OCI-LY7 (cell line): ENCODE measurements at regions not wholly inside any gene's neighbourhood (a gene's known extent, or its start where the extent isn't known, plus 50 kb on each side); places are given as distances from the start of the nearest gene placed in this dataset.

Experiments
- BruUV-seq: library from RNA; stranded (reverse); fragments of 400-500 nt; replicated peaks from 2 replicates; lab custom pipeline; 2021; lab: Mats Ljungman, UMichigan
- CTCF ChIA-PET: fragments of 300-600 bp; sonication (Branson Sonifier 250); formaldehyde crosslinking; loops from one replicate; lab custom pipeline; 2022; ENCODE audit warnings: antibody characterized with exemption; ENCODE audit not compliant: unreplicated experiment; lab: Charles Lee
- POLR2A ChIA-PET: fragments of 300-600 bp; sonication (Branson Sonifier 250); formaldehyde crosslinking; loops from one replicate; lab custom pipeline; 2022; ENCODE audit warnings: antibody characterized with exemption; lab: Charles Lee
- DNase-seq: peaks from one replicate; pipeline ENCODE4 v3.0.0-alpha.2; 2015; ENCODE audit warnings: low spot score
- H2AFZ ChIP-seq: fragments of 200-600 bp; sonication (generic), shearing (Covaris generic); 2 replicates; pipeline ENCODE4 v1.6.1; 2014; ENCODE audit warnings: mild to moderate bottlenecking, antibody characterized with exemption, low read length, moderate library complexity
- H3K27ac ChIP-seq: fragments of 200-600 bp; sonication (generic); 2 replicates; pipeline ENCODE4 v1.5.1; 2014; ENCODE audit warnings: mixed run types, low read depth, mild to moderate bottlenecking, moderate library complexity, low read length, inconsistent platforms; ENCODE audit not compliant: poor library complexity, severe bottlenecking
- H3K36me3 ChIP-seq: fragments of 200-600 bp; sonication (generic); 2 replicates; pipeline ENCODE4 v1.6.1; 2014; ENCODE audit warnings: mild to moderate bottlenecking, antibody characterized with exemption, low read length, moderate library complexity, mixed read lengths; ENCODE audit not compliant: insufficient read depth
- H3K4me1 ChIP-seq: fragments of 200-600 bp; sonication (generic); 2 replicates; pipeline ENCODE4 v1.5.1; 2014; ENCODE audit warnings: mild to moderate bottlenecking, low read length; ENCODE audit not compliant: insufficient read depth, poor library complexity, severe bottlenecking
- H3K4me2 ChIP-seq: fragments of 200-600 bp; sonication (generic); 2 replicates; pipeline ENCODE4 v1.6.1; 2014; ENCODE audit warnings: mild to moderate bottlenecking, low read length
- H3K4me3 ChIP-seq: fragments of 200-600 bp; sonication (generic); 2 replicates; pipeline ENCODE4 v1.5.1; 2014; ENCODE audit warnings: mild to moderate bottlenecking, low read depth, low read length; ENCODE audit not compliant: poor library complexity, severe bottlenecking
- H3K79me2 ChIP-seq: fragments of 200-600 bp; sonication (generic); 2 replicates; pipeline ENCODE4 v1.6.1; 2016; ENCODE audit warnings: low read depth, mild to moderate bottlenecking, low read length, moderate library complexity, mixed read lengths; ENCODE audit not compliant: insufficient read depth
- H3K9me2 ChIP-seq: fragments of 200-600 bp; sonication (generic); 2 replicates; pipeline ENCODE4 v1.6.1; 2016; ENCODE audit warnings: mild to moderate bottlenecking, low read length, mixed read lengths; ENCODE audit not compliant: insufficient read depth
- H3K9me3 ChIP-seq: fragments of 200-600 bp; sonication (generic); 2 replicates; pipeline ENCODE4 v1.6.1; 2014; ENCODE audit warnings: mild to moderate bottlenecking, mixed run types, low read length, mixed read lengths
- H4K20me1 ChIP-seq: fragments of 200-600 bp; sonication (generic); 2 replicates; pipeline ENCODE4 v1.6.1; 2014; ENCODE audit warnings: mild to moderate bottlenecking, antibody characterized with exemption, low read length, moderate library complexity, mixed read lengths; ENCODE audit not compliant: insufficient read depth
- CTCF ChIP-seq: fragments of 200-600 bp; sonication (generic); conservative IDR thresholded peaks from 2 replicates; pipeline ENCODE4 v1.5.1; 2014; ENCODE audit warnings: mild to moderate bottlenecking, antibody characterized with exemption, low read length, moderate library complexity, mixed read lengths
- EZH2phosphoT487 ChIP-seq: fragments of 200-600 bp; sonication (generic); IDR thresholded peaks from 2 replicates; pipeline ENCODE4 v1.6.1; 2018; ENCODE audit warnings: low read depth, borderline replicate concordance, mild to moderate bottlenecking, mixed run types, antibody characterized with exemption, low read length, moderate library complexity, mixed read lengths
- intact Hi-C: fragments of 100-400 bp; cut with micrococcal nuclease; formaldehyde crosslinking; loops from one replicate; pipeline ENCODE4 v1.10.0; 2022; ENCODE audit not compliant: unreplicated experiment

- Histone ChIP-seq H2AFZ (no peak overlapping the region), H3K79me2 (no peaks in the 10 kb centered on the region), H3K9me2 (no peaks in the 10 kb centered on the region), H3K36me3 (no peaks in the 10 kb centered on the region), H3K27ac (no peak overlapping the region), H3K4me3 (no peak overlapping the region), H3K4me1 (no peaks in the 10 kb centered on the region), H3K9me3 (no peaks in the 10 kb centered on the region), H3K4me2 (no peak overlapping the region), H4K20me1 (no peaks in the 10 kb centered on the region)
- intact Hi-C loops, result no loop called here
- CTCF ChIA-PET, result no interaction called here
- DNase-seq, result no peak
- no peak for TF ChIP-seq EZH2phosphoT487
- TF ChIP-seq CTCF, result no peak
- POLR2A ChIA-PET, result no interaction called here
- no TSS peak for BruUV-seq
Observed at GRCh38 chr4:12495211-12495610, 988.9 kb downstream of the RAB28 start.

- Histone ChIP-seq H4K20me1 (no peaks in the 10 kb centered on the region), H3K79me2 (no peaks in the 10 kb centered on the region), H3K9me2 (no peaks in the 10 kb centered on the region), H3K27ac (no peak overlapping the region), H3K4me3 (no peak overlapping the region), H3K36me3 (no peaks in the 10 kb centered on the region), H3K4me2 (no peak overlapping the region), H3K9me3 (no peaks in the 10 kb centered on the region), H3K4me1 (no peaks in the 10 kb centered on the region), H2AFZ (no peak overlapping the region)
- CTCF ChIA-PET, result no interaction called here
- BruUV-seq, result no TSS peak
- POLR2A ChIA-PET, result no interaction called here
- DNase-seq, result no peak
- TF ChIP-seq CTCF (no peak), EZH2phosphoT487 (no peak)
- intact Hi-C loops, result no loop called here
Observed at GRCh38 chr4:12492730-12493393, 991.3 kb downstream of the RAB28 start.

- Histone ChIP-seq H3K4me2 (no peak overlapping the region), H3K4me1 (no peaks in the 10 kb centered on the region), H4K20me1 (no peaks in the 10 kb centered on the region), H3K79me2 (no peaks in the 10 kb centered on the region), H3K4me3 (no peak overlapping the region), H3K36me3 (no peaks in the 10 kb centered on the region), H3K9me2 (no peaks in the 10 kb centered on the region), H3K9me3 (no peaks in the 10 kb centered on the region), H3K27ac (no peak overlapping the region), H2AFZ (no peak overlapping the region)
- CTCF ChIA-PET, result no interaction called here
- intact Hi-C loops, result no loop called here
- BruUV-seq, result no TSS peak
- TF ChIP-seq CTCF, result no peak
- no peak for TF ChIP-seq EZH2phosphoT487
- DNase-seq, result no peak
- POLR2A ChIA-PET, result no interaction called here
Observed at GRCh38 chr4:12488672-12489071, 995.5 kb downstream of the RAB28 start.
